ENCODE measurements at regions not wholly inside any gene's neighbourhood (a gene's known extent, or its start where the extent isn't known, plus 50 kb on each side); places are given as distances from the start of the nearest gene placed in this dataset.

- no peak for TF ChIP-seq CTCF (IDR thresholded peaks at IDR 0.05)
- TF ChIP-seq POLR2A (IDR thresholded peaks at IDR 0.05), result no peak
These were observed 65.2 kb downstream of the GTPBP8 start for GRCh38 chr3:113055961-113056360.

Measured in upper lobe of left lung (tissue), 4 donors.